GM12875 (cell line): ENCODE measurements at regions not wholly inside any gene's neighbourhood (a gene's known extent, or its start where the extent isn't known, plus 50 kb on each side); places are given as distances from the start of the nearest gene placed in this dataset.

Experiments used
- H3K4me3 ChIP-seq: one replicate; pipeline ENCODE4 v1.5.1; 2011; ENCODE audit warnings: low read depth, low read length, control low read depth
- CTCF ChIP-seq: IDR thresholded peaks from 2 replicates; pipeline ENCODE4 v1.5.1; 2011; ENCODE audit warnings: low read depth, mild to moderate bottlenecking, control low read depth, inconsistent platforms, low read length, moderate library complexity, borderline replicate concordance; ENCODE audit not compliant: insufficient read depth

GRCh38 chr13:71018544-71018943, 848.5 kb downstream of the DACH1 start:
- no peak for TF ChIP-seq CTCF
- no peak overlapping the region for H3K4me3 ChIP-seq

- TF ChIP-seq CTCF: no peak
- H3K4me3 ChIP-seq: no peak overlapping the region
Measured at GRCh38 chr13:71017607-71018006, 849.4 kb downstream of the DACH1 start.

- H3K4me3 ChIP-seq: no peak overlapping the region
- no peak for TF ChIP-seq CTCF
Measured at GRCh38 chr13:71015516-71015915, 851.5 kb downstream of the DACH1 start.

- H3K4me3 ChIP-seq: no peak overlapping the region
- no peak for TF ChIP-seq CTCF
Measured at GRCh38 chr13:71015021-71015420, 852.0 kb downstream of the DACH1 start.

- no peak for TF ChIP-seq CTCF
- no peak overlapping the region for H3K4me3 ChIP-seq
Measured at GRCh38 chr13:71005919-71006318, 861.1 kb downstream of the DACH1 start.

- TF ChIP-seq CTCF: no peak
- H3K4me3 ChIP-seq: no peak overlapping the region
Measured at GRCh38 chr13:70995338-70995737, 871.7 kb downstream of the DACH1 start.

- TF ChIP-seq CTCF: no peak
- H3K4me3 ChIP-seq: no peak overlapping the region
Measured at GRCh38 chr13:70994191-70994590, 872.8 kb downstream of the DACH1 start.
